ENCODE measurements at regions not wholly inside any gene's neighbourhood (a gene's known extent, or its start where the extent isn't known, plus 50 kb on each side); places are given as distances from the start of the nearest gene placed in this dataset.

DNA sequence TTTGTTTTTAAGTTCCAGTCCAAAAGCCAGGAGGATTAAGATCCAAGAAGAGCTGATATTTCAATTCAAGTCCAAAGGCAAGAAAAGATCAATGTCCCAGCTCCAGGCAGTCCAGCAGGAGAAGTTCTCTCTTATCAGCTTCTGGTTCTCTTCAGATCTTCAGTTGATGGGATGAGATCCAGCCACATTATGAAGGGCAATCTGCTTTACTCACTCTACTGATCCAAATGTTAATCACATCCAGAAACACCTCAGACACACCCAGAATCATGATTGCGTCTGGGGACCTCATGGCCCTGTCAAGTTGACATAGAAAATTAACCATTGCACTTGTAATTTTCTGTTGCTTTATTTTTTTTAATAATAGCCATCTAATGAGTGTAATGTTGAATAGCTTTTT, 178.4 kb downstream of the HERPUD2 start:
- Histone ChIP-seq H3K4me3 (no peak overlapping the region), H3K27me3 (no peaks in the 10 kb centered on the region), H3K4me1 (replicated peaks in 1 of 2) (no peaks in the 10 kb centered on the region), H3K27ac (no peak overlapping the region), H3K36me3 (replicated peaks in 1 of 2) (no peaks in the 10 kb centered on the region), H3K9me3 (replicated peaks in 1 of 3) (no peaks in the 10 kb centered on the region)
- 68 to 72% (median 70%) methylated on average over 1 of the region's 1 CpG for WGBS, 4 donors
- TF ChIP-seq POLR2A (IDR thresholded peaks at IDR 0.05): no peak
- TF ChIP-seq, protein P1, sequence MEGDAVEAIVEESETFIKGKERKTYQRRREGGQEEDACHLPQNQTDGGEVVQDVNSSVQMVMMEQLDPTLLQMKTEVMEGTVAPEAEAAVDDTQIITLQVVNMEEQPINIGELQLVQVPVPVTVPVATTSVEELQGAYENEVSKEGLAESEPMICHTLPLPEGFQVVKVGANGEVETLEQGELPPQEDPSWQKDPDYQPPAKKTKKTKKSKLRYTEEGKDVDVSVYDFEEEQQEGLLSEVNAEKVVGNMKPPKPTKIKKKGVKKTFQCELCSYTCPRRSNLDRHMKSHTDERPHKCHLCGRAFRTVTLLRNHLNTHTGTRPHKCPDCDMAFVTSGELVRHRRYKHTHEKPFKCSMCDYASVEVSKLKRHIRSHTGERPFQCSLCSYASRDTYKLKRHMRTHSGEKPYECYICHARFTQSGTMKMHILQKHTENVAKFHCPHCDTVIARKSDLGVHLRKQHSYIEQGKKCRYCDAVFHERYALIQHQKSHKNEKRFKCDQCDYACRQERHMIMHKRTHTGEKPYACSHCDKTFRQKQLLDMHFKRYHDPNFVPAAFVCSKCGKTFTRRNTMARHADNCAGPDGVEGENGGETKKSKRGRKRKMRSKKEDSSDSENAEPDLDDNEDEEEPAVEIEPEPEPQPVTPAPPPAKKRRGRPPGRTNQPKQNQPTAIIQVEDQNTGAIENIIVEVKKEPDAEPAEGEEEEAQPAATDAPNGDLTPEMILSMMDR (IDR thresholded peaks at IDR 0.05): no peak
- no peak for DNase-seq
- intact Hi-C loops (cut with DNase I): no loop called here

DNA sequence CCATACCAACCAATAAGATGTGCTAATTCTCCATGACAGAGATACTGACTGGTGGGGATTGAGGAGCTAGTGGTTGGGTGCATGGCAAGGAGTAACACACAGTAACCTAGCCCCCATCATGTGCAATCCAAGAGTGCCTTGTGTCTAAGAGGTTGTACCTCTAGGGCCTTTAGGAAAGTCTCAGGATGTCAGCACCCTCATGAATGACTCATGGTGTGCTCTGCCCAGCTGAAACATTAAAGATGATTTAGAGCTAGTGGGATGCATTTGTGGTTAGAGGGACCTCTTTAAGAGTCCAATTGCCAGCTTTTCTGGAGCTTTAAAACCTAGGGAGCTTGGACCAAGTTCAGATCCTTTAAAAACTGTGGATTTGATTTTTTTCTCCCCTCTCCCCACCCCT, 181.1 kb downstream of the HERPUD2 start:
- TF ChIP-seq, protein P1 (IDR thresholded peaks at IDR 0.05): no peak
- no peak for TF ChIP-seq POLR2A (IDR thresholded peaks at IDR 0.05)
- no peaks in the 10 kb centered on the region for H3K4me1 ChIP-seq (replicated peaks in 1 of 2)
- DNase-seq: no peak
- no peaks in the 10 kb centered on the region for H3K9me3 ChIP-seq (replicated peaks in 1 of 3)
- H3K4me3 ChIP-seq: no peak overlapping the region
- intact Hi-C loops (cut with DNase I): no loop called here
- no peak overlapping the region for H3K27ac ChIP-seq
- H3K27me3 ChIP-seq: no peaks in the 10 kb centered on the region
- no peaks in the 10 kb centered on the region for H3K36me3 ChIP-seq (replicated peaks in 1 of 2)

DNA sequence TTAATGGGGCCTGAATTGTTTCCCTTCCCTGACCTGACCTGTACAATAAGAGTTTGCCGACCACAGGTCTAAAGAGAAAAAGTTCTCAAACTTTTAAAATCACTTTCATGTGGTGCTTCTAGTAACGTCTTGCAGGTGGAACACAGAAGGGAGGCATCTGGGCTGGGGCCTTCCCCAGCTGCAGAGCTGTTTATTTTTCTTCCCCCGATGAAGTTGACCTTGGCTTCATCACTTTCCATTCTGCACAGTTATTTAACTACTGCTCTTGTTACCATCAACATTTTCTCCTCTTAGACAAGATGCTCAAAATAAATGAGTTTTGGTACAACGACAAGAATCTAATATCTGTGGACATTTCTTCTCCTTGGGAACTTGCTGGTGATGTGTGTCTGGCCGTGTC, 181.7 kb downstream of the HERPUD2 start:
- no peak overlapping the region for H3K4me3 ChIP-seq
- no peaks in the 10 kb centered on the region for H3K27me3 ChIP-seq
- WGBS, 4 donors: 58 to 69% (median 63%) methylated on average over 5 of the region's 5 CpGs
- H3K9me3 ChIP-seq (replicated peaks in 1 of 3): no peaks in the 10 kb centered on the region
- no peak for TF ChIP-seq POLR2A (IDR thresholded peaks at IDR 0.05)
- TF ChIP-seq, protein P1 (IDR thresholded peaks at IDR 0.05): no peak
- H3K27ac ChIP-seq: no peak overlapping the region
- no peaks in the 10 kb centered on the region for H3K36me3 ChIP-seq (replicated peaks in 1 of 2)
- H3K4me1 ChIP-seq (replicated peaks in 1 of 2): no peaks in the 10 kb centered on the region
- intact Hi-C loops (cut with DNase I): no loop called here
- no peak for DNase-seq

DNA sequence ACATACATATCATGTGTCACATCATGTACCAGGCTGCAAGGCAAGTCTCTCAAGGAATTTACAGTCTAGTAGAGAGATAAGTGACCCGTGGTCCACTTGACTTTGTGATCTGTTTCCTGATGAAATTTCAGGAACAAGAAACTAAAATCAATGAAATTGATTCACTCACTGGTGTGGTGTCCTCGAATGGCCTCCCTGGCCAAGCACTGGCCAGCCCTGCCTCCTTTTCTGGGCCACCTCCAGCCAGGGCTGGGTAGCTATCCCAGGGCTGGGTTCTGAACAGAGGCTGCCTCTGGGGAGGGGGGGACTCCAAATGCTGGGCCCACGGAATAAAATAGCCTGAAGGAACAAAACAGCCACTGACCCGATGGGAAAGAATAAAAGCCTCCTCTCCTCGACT, 182.2 kb downstream of the HERPUD2 start:
- intact Hi-C loops (cut with DNase I): no loop called here
- TF ChIP-seq, protein P1 (IDR thresholded peaks at IDR 0.05): no peak
- TF ChIP-seq POLR2A (IDR thresholded peaks at IDR 0.05): no peak
- no peak for DNase-seq
- Histone ChIP-seq H3K36me3 (replicated peaks in 1 of 2) (no peaks in the 10 kb centered on the region), H3K9me3 (replicated peaks in 1 of 3) (no peaks in the 10 kb centered on the region), H3K27me3 (no peaks in the 10 kb centered on the region), H3K27ac (no peak overlapping the region), H3K4me3 (no peak overlapping the region), H3K4me1 (replicated peaks in 1 of 2) (no peaks in the 10 kb centered on the region)
- 69 to 80% (median 74%) methylated on average over 5 of the region's 5 CpGs for WGBS, 4 donors
